ENCODE measurements at regions not wholly inside any gene's neighbourhood (a gene's known extent, or its start where the extent isn't known, plus 50 kb on each side); places are given as distances from the start of the nearest gene placed in this dataset.

DNA sequence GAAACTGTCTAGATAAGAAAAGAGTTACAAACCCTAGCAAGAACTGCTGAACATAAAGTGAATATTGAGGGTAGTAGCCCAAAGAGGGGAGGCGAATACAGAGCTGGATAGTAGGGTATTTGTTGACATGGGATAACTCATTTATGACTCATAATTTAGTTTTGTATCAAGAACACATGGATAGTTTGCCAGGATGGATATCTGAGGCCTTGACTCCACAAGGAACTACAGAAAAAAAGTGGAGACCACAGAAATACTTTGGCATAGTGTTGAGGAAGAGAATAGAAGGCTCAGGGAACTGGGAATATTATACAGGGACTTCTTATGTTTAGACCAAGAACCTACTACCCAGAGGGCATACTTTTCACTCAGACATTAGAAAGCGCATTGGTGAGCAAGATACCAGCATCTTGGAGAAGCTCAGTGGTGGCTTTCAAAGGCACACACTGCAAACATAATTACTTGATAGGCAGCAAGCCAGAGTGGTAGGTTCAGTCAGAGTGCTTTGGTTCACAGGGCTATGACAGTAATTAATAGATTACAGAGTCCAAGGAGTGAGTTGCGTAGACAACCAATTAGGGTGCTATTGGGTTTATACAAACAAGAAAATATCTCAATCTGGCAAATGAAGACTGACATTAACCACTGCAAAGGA lies 51.9 kb upstream of the ZBTB7C start:
- TF ChIP-seq, protein P1, sequence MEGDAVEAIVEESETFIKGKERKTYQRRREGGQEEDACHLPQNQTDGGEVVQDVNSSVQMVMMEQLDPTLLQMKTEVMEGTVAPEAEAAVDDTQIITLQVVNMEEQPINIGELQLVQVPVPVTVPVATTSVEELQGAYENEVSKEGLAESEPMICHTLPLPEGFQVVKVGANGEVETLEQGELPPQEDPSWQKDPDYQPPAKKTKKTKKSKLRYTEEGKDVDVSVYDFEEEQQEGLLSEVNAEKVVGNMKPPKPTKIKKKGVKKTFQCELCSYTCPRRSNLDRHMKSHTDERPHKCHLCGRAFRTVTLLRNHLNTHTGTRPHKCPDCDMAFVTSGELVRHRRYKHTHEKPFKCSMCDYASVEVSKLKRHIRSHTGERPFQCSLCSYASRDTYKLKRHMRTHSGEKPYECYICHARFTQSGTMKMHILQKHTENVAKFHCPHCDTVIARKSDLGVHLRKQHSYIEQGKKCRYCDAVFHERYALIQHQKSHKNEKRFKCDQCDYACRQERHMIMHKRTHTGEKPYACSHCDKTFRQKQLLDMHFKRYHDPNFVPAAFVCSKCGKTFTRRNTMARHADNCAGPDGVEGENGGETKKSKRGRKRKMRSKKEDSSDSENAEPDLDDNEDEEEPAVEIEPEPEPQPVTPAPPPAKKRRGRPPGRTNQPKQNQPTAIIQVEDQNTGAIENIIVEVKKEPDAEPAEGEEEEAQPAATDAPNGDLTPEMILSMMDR (conservative IDR thresholded peaks at IDR 0.05), result no peak
- H3K27ac ChIP-seq, result no peak overlapping the region

DNA sequence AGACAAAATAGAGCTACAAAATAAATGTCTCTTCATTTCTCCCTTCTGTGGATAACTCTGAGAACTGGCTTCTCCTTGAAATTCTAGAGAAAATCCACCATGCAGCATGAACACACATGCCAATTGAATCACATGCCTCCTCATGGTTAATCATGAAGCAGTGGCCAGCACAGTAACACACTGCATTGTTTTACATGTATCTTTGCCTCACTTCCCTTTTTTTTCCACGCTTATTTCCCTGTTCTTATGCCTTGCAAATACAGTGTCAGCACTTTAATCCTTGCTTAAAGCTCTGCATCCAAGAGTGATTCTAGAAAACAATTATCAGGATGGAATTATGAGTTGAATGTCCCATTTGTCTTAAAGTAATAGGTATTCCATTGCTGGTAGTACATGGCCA lies 50.3 kb upstream of the ZBTB7C start:
- TF ChIP-seq, protein P1 (conservative IDR thresholded peaks at IDR 0.05), result no peak
- H3K27ac ChIP-seq, result no peak overlapping the region

DNA sequence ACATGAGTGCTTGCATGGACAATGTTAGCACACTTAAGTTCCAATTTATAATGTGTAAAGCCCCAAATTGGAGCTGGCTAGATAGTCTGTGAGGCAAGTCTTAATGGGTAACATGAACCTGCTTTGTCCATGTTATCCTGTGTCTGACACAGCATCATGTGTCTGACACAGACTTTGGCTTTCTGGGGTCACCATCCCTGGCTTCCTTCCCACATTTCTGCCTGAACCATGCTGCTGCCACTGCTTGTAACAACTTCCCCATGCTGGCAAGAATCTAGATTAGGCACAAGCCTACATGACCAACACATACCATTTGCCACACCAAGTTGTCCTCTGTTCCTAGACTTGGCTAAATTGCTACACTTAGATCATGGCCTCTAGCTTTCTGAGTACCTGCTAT lies 49.8 kb upstream of the ZBTB7C start:
- no peak overlapping the region for H3K27ac ChIP-seq
- TF ChIP-seq, protein P1 (conservative IDR thresholded peaks at IDR 0.05), result no peak
